ENCODE measurements at regions not wholly inside any gene's neighbourhood (a gene's known extent, or its start where the extent isn't known, plus 50 kb on each side); places are given as distances from the start of the nearest gene placed in this dataset.
A peak's percentile ranks its signal among the peaks of the same experiment; 100 is the strongest.

- Histone ChIP-seq H3K27ac (no peak overlapping the region), H3K4me3 (no peak overlapping the region)
- no peak for DNase-seq (ENCODE audit: low spot score)
- TF ChIP-seq CTCF (IDR thresholded peaks at IDR 0.05), result no peak
These were observed 224.1 kb downstream of the PAX3 start for GRCh38 chr2:222074674-222075073.

DNA sequence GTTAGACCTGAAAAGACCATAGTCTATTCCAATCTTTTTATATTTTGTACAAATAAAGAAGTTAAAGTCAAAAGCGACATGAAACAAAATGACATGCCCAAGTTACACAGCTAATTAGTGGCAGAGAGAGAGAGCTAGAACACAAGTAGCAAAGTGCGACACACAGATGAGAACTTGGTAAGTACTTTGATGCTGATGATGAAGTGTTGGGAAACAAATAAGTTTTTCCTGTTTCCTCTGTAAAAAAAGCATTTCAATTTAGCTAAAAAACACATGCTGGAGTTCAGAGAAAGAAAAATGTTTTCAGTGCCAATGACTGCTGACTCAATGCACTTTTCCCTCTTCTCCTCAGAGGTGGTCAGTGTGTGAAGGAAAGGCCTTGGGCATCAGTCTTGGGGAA is 226.9 kb downstream of the PAX3 start:
- DNase-seq (ENCODE audit: low spot score), result no peak
- Histone ChIP-seq H3K4me3 (no peak overlapping the region), H3K27ac (no peak overlapping the region)
- no peak for TF ChIP-seq CTCF (IDR thresholded peaks at IDR 0.05)

DNA sequence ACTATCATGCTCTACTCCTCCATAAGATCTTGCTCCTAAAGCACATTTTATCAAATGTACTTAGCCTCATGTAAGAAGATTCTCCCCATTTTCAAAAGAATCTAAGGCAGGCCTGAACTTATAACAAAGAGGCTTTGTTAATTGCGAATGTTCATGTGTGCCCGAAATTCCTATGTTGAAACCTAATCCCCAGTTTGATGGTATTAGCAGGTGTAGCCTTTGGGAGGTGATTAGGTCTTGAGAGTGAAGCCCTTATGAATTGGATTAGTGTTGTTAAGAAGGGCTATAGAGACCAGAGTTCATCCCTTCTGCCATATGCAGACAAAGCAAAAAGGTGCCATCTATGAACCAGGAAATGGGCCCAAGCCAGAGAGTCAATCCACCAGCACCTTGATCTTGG is 234.5 kb downstream of the PAX3 start:
- Histone ChIP-seq H3K4me3 (no peak overlapping the region), H3K27ac (no peak overlapping the region)
- no peak for TF ChIP-seq CTCF (IDR thresholded peaks at IDR 0.05)
- DNase-seq (ENCODE audit: low spot score), result no peak

- TF ChIP-seq CTCF (IDR thresholded peaks at IDR 0.05), result no peak
- no peak overlapping the region for H3K27ac ChIP-seq
- DNase-seq (ENCODE audit: low spot score), result no peak
- no peak overlapping the region for H3K4me3 ChIP-seq
These were observed 239.9 kb downstream of the PAX3 start for GRCh38 chr2:222058819-222059445.

GRCh38 chr2:222057347-222058073 is 241.3 kb downstream of the PAX3 start:
- TF ChIP-seq CTCF (IDR thresholded peaks at IDR 0.05), result peak; percentile 57
- no peak overlapping the region for H3K4me3 ChIP-seq
- H3K27ac ChIP-seq, result no peak overlapping the region
- no peak for DNase-seq (ENCODE audit: low spot score)

DNA sequence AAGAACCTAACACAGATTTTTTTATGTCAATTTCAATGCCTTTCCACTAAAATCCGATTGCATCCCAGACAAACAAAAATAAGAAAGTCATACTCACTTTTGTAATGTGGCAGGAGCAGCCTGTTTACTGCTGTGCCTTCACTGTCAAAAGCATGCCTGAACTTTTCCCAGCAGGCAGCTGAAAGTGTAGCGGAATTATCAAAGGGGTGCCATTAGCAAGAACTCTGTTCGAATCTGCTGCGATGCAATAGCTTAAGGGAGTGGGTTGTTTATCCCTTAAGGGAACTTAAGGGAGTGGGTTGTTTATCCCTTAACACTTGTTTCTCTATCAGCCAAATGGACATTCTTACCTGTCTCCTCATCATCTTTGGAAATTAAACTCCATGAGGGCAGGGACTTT is 243.5 kb downstream of the PAX3 start:
- H3K4me3 ChIP-seq, result no peak overlapping the region
- DNase-seq (ENCODE audit: low spot score), result no peak
- no peak for TF ChIP-seq CTCF (IDR thresholded peaks at IDR 0.05)
- H3K27ac ChIP-seq, result no peak overlapping the region

GRCh38 chr2:222054813-222055212 is 244.0 kb downstream of the PAX3 start:
- H3K4me3 ChIP-seq, result no peak overlapping the region
- TF ChIP-seq CTCF (IDR thresholded peaks at IDR 0.05), result no peak
- no peak overlapping the region for H3K27ac ChIP-seq
- DNase-seq (ENCODE audit: low spot score), result no peak

Measured in coronary artery (tissue), 2 donors.